SK-N-SH (cell line): ENCODE measurements at regions not wholly inside any gene's neighbourhood (a gene's known extent, or its start where the extent isn't known, plus 50 kb on each side); places are given as distances from the start of the nearest gene placed in this dataset.

ENCODE experiments used
- TF ChIP-seq, protein P1 (sequence below): IDR thresholded peaks from 2 replicates; pipeline ENCODE4 v1.4.0; 2012; ENCODE audit warnings: low read depth
- TF ChIP-seq, protein P2 (sequence below): fragments of 200-600 bp; sonication (generic); IDR thresholded peaks from 2 replicates; pipeline ENCODE4 v1.6.1; 2017; ENCODE audit warnings: antibody characterized with exemption, mild to moderate bottlenecking, moderate library complexity

DNA sequence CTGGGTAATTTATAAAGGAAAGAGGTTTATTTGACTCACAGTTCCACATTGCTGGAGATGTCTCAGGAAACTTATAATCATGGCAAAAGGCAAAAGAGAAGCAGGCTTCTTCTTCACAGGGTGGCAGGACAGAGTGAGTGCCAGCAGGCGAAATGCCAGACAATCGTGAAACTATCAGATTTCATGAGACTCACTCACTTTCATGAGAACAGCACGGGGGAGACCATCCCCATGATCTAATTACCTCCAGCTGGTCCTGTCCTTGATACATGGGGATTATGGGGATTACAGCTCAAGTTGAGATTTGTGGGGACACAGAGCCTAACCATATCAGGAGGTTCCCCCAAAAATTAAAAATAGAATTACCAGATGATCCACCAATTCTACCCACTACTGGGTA lies 675.5 kb upstream of the SLC8A1 start:
- TF ChIP-seq, protein P1, sequence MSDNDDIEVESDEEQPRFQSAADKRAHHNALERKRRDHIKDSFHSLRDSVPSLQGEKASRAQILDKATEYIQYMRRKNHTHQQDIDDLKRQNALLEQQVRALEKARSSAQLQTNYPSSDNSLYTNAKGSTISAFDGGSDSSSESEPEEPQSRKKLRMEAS = no peak
- TF ChIP-seq, protein P2, sequence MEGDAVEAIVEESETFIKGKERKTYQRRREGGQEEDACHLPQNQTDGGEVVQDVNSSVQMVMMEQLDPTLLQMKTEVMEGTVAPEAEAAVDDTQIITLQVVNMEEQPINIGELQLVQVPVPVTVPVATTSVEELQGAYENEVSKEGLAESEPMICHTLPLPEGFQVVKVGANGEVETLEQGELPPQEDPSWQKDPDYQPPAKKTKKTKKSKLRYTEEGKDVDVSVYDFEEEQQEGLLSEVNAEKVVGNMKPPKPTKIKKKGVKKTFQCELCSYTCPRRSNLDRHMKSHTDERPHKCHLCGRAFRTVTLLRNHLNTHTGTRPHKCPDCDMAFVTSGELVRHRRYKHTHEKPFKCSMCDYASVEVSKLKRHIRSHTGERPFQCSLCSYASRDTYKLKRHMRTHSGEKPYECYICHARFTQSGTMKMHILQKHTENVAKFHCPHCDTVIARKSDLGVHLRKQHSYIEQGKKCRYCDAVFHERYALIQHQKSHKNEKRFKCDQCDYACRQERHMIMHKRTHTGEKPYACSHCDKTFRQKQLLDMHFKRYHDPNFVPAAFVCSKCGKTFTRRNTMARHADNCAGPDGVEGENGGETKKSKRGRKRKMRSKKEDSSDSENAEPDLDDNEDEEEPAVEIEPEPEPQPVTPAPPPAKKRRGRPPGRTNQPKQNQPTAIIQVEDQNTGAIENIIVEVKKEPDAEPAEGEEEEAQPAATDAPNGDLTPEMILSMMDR = no peak
